Kidney (tissue), 10 donors: ENCODE measurements at regions not wholly inside any gene's neighbourhood (a gene's known extent, or its start where the extent isn't known, plus 50 kb on each side); places are given as distances from the start of the nearest gene placed in this dataset.
"Not testable (repeated sequence)": the region's sequence is repeated elsewhere in the genome, so short reads cannot be mapped to it uniquely, and the experiment has no call there.

Source experiments
- DNase-seq, 5 donors: peaks; one replicate each; pipeline ENCODE4 v3.0.0-alpha.2; 2013 to 2020
- FAIRE-seq: peaks from 2 replicates; lab custom pipeline; 2012; peaks lifted over from hg19 to GRCh38; lab: Jason Lieb, UNC
- H3K27ac ChIP-seq, 2 donors: one replicate each; pipeline ENCODE4 v1.7.0; 2013; ENCODE audit warnings: low read depth in 2 of 2, low read length in 2 of 2, inconsistent platforms in 1 of 2
- H3K27me3 ChIP-seq: one replicate; pipeline ENCODE4 v1.7.1; 2013; ENCODE audit warnings: low read length, inconsistent platforms; ENCODE audit not compliant: control insufficient read depth, insufficient read depth
- H3K36me3 ChIP-seq, 3 donors: one replicate each; pipeline versions ENCODE4 v1.7.0 to v1.7.1; 2013; ENCODE audit warnings: low read length in 3 of 3, control low read depth in 1 of 3, inconsistent platforms in 1 of 3; ENCODE audit not compliant: insufficient read depth in 3 of 3, control insufficient read depth in 2 of 3
- H3K4me1 ChIP-seq, 3 donors: one replicate each; pipeline versions ENCODE4 v1.7.0 to v1.7.1; 2013; ENCODE audit warnings: low read length in 3 of 3, inconsistent platforms in 1 of 3, low read depth in 1 of 3; ENCODE audit not compliant: control insufficient read depth in 2 of 3, insufficient read depth in 2 of 3
- H3K4me3 ChIP-seq, 3 donors: one replicate each; pipeline versions ENCODE4 v1.7.0 to v1.8.1; 2013; ENCODE audit warnings: low read length in 3 of 3, control low read depth in 1 of 3, inconsistent platforms in 1 of 3
- H3K9ac ChIP-seq, 3 donors: one replicate each; pipeline versions ENCODE4 v1.7.0 to v1.7.1; 2013; ENCODE audit warnings: low read length in 3 of 3, control low read depth in 1 of 3, inconsistent platforms in 1 of 3
- H3K9me3 ChIP-seq, 3 donors: one replicate each; pipeline versions ENCODE4 v1.7.0 to v1.7.1; 2013; ENCODE audit warnings: low read length in 3 of 3, control low read depth in 1 of 3, inconsistent platforms in 1 of 3; ENCODE audit not compliant: control insufficient read depth in 2 of 3, insufficient read depth in 1 of 3
- intact Hi-C: fragments of 100-400 bp; cut with DNase I; formaldehyde crosslinking; loops from one replicate; pipeline ENCODE4 v1.11.1; 2022
- donor health status: control.
- donor health status: control.
- donor health status: DM: yes; HTN: yes; CAD: no.
- donor health status: Normal renal cell carcinoma (clear cell type).

- H3K27me3 ChIP-seq, intact Hi-C loops, H3K4me1 ChIP-seq, H3K9ac ChIP-seq, H3K27ac ChIP-seq, H3K9me3 ChIP-seq, H3K4me3 ChIP-seq, FAIRE-seq, H3K36me3 ChIP-seq: not testable (repeated sequence)
- DNase-seq: peak in 2 of 5 donors; percentile 22 to 40
Measured at GRCh38 chr9:65566018-65566417, 109.7 kb upstream of the ZNG1E start.

- FAIRE-seq, H3K4me3 ChIP-seq, intact Hi-C loops, H3K4me1 ChIP-seq, H3K9ac ChIP-seq, H3K27ac ChIP-seq, H3K27me3 ChIP-seq, H3K36me3 ChIP-seq, DNase-seq, H3K9me3 ChIP-seq: not testable (repeated sequence)
Measured at GRCh38 chr9:65519018-65519417, 156.7 kb upstream of the ZNG1E start.

- H3K9ac ChIP-seq, H3K9me3 ChIP-seq, H3K4me1 ChIP-seq, H3K27ac ChIP-seq, intact Hi-C loops, FAIRE-seq, H3K27me3 ChIP-seq, H3K4me3 ChIP-seq, H3K36me3 ChIP-seq: not testable (repeated sequence)
- peak in 3 of 5 donors; percentile 0 to 49 (median 31) for DNase-seq
Measured at GRCh38 chr9:65514465-65514864, 161.3 kb upstream of the ZNG1E start.

DNA sequence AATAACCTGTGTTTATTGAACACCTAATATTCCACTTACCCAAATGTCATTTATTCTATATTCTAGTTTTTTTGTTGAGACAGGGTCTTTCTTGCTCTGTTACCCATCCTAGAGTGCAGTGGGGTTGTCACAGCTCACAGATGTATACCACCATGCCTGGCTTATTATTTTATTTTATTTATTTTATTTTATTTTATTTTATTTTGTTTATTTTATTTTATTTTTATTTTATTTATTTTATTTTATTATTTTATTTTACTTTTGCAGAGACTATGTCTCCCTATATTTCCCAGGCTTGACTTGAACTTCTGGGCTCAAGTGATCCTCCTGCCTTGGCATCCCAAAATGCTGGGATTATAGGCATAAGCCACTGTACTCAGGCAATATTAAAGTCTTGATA, 167.8 kb upstream of the ZNG1E start:
- H3K9me3 ChIP-seq, intact Hi-C loops, H3K4me3 ChIP-seq, H3K27me3 ChIP-seq, H3K27ac ChIP-seq, H3K36me3 ChIP-seq, H3K9ac ChIP-seq, H3K4me1 ChIP-seq, FAIRE-seq, DNase-seq: not testable (repeated sequence)

GRCh38 chr9:65504686-65505085, 171.0 kb upstream of the ZNG1E start:
- DNase-seq, H3K4me1 ChIP-seq, H3K36me3 ChIP-seq, H3K27ac ChIP-seq, H3K4me3 ChIP-seq, FAIRE-seq, H3K9ac ChIP-seq, intact Hi-C loops, H3K27me3 ChIP-seq, H3K9me3 ChIP-seq: not testable (repeated sequence)

GRCh38 chr9:65503696-65504095, 172.0 kb upstream of the ZNG1E start:
- not testable (repeated sequence) for H3K27me3 ChIP-seq, H3K36me3 ChIP-seq, FAIRE-seq

GRCh38 chr9:65482890-65483289, 192.8 kb upstream of the ZNG1E start:
- intact Hi-C loops, H3K4me3 ChIP-seq, H3K27me3 ChIP-seq, H3K4me1 ChIP-seq, H3K9me3 ChIP-seq, H3K27ac ChIP-seq, FAIRE-seq, H3K9ac ChIP-seq, DNase-seq, H3K36me3 ChIP-seq: not testable (repeated sequence)

More at GRCh38 chr9:65503696-65504095, 172.0 kb upstream of the ZNG1E start:
- DNase-seq, H3K9ac ChIP-seq, H3K9me3 ChIP-seq, intact Hi-C loops, H3K4me3 ChIP-seq, H3K4me1 ChIP-seq, H3K27ac ChIP-seq: not testable (repeated sequence)

GRCh38 chr9:65481291-65481690, 194.4 kb upstream of the ZNG1E start:
- intact Hi-C loops, H3K36me3 ChIP-seq, DNase-seq, H3K4me1 ChIP-seq, H3K27me3 ChIP-seq, H3K4me3 ChIP-seq, H3K9ac ChIP-seq, FAIRE-seq, H3K9me3 ChIP-seq, H3K27ac ChIP-seq: not testable (repeated sequence)

GRCh38 chr9:65474891-65475290, 189.9 kb upstream of the FOXD4L5 start:
- not testable (repeated sequence) for H3K27ac ChIP-seq

More at GRCh38 chr9:65474891-65475290, 189.9 kb upstream of the FOXD4L5 start:
- DNase-seq, H3K36me3 ChIP-seq, H3K4me1 ChIP-seq, H3K4me3 ChIP-seq, H3K27me3 ChIP-seq, H3K9me3 ChIP-seq, intact Hi-C loops, FAIRE-seq, H3K9ac ChIP-seq: not testable (repeated sequence)
